SK-N-SH (cell line): ENCODE measurements at regions not wholly inside any gene's neighbourhood (a gene's known extent, or its start where the extent isn't known, plus 50 kb on each side); places are given as distances from the start of the nearest gene placed in this dataset.

ENCODE experiments used
- CTCF ChIA-PET: fragments of 300-600, 350-600 bp; formaldehyde crosslinking; extraction: SDS; loops from one replicate; lab custom pipeline; 2021; lab: Yijun Ruan, JAX
- POLR2A ChIA-PET: fragments of 350-600 bp; sonication (Branson Sonifier 250); formaldehyde crosslinking; extraction: SDS; loops from one replicate; lab custom pipeline; 2020; ENCODE audit warnings: antibody characterized with exemption, inconsistent platforms; lab: Yijun Ruan, JAX
- DNase-seq: peaks from one replicate; pipeline ENCODE4 v3.0.0; 2012
- H2AFZ ChIP-seq: fragments of 200-600 bp; sonication (generic); 2 replicates; pipeline ENCODE4 v1.8.1; 2016; ENCODE audit warnings: antibody characterized with exemption, mild to moderate bottlenecking, low read depth
- H3F3A ChIP-seq: fragments of 200-600 bp; sonication (generic); replicated peaks from 2 replicates; pipeline ENCODE3; 2016; ENCODE audit warnings: antibody characterized with exemption, mild to moderate bottlenecking; ENCODE audit not compliant: insufficient read depth
- H3K27ac ChIP-seq, 2 experiments: fragments of 200-500 bp in 1 of 2; fragments of 200-600 bp in 1 of 2; sonication (Bioruptor generic) in 1 of 2; sonication (generic), shearing (Covaris generic) in 1 of 2; 2 replicates each; pipeline versions ENCODE4 v1.5.1 to v1.6.1; 2014 to 2016; ENCODE audit warnings: low read depth in 2 of 2, inconsistent platforms in 1 of 2, low read length in 1 of 2, mild to moderate bottlenecking in 1 of 2, mixed read lengths in 1 of 2
- H3K27me3 ChIP-seq: fragments of 200-600 bp; sonication (generic), shearing (Covaris generic); 2 replicates; pipeline ENCODE4 v1.6.1; 2016; ENCODE audit warnings: mixed run types; ENCODE audit not compliant: insufficient read depth
- H3K36me3 ChIP-seq, 2 experiments: fragments of 200-500 bp in 1 of 2; fragments of 200-600 bp in 1 of 2; sonication (Bioruptor generic) in 1 of 2; sonication (generic) in 1 of 2; replicated peaks in 1 of 2; 2 replicates each; pipeline versions ENCODE3 to v1.5.1; 2014 to 2016; ENCODE audit warnings: low read length in 1 of 2, mild to moderate bottlenecking in 1 of 2; ENCODE audit not compliant: insufficient read depth in 2 of 2, control insufficient read depth in 1 of 2
- H3K4me1 ChIP-seq, 2 experiments: fragments of 200-500 bp in 1 of 2; fragments of 200-600 bp in 1 of 2; sonication (Bioruptor generic) in 1 of 2; sonication (generic), shearing (Covaris generic) in 1 of 2; 2 replicates each; pipeline versions ENCODE4 v1.5.1 to v1.6.1; 2014 to 2016; ENCODE audit warnings: low read depth in 1 of 2, low read length in 1 of 2, mixed run types in 1 of 2; ENCODE audit not compliant: insufficient read depth in 2 of 2, control insufficient read depth in 1 of 2
- H3K4me2 ChIP-seq: fragments of 200-600 bp; sonication (generic), shearing (Covaris generic); 2 replicates; pipeline ENCODE4 v1.6.1; 2017; ENCODE audit warnings: mixed run types
- H3K4me3 ChIP-seq, 2 experiments: fragments of 200-500 bp in 1 of 2; fragments of 200-600 bp in 1 of 2; sonication (Bioruptor generic) in 1 of 2; sonication (generic), shearing (Covaris generic) in 1 of 2; 2 replicates each; pipeline versions ENCODE4 v1.5.1 to v1.8.1; 2014 to 2016; ENCODE audit warnings: low read depth in 2 of 2, inconsistent platforms in 1 of 2, low read length in 1 of 2, mild to moderate bottlenecking in 1 of 2, mixed read lengths in 1 of 2, moderate library complexity in 1 of 2
- H3K79me2 ChIP-seq: fragments of 200-600 bp; sonication (generic); 2 replicates; pipeline ENCODE4 v1.8.1; 2017; ENCODE audit warnings: mild to moderate bottlenecking; ENCODE audit not compliant: insufficient read depth
- H3K9ac ChIP-seq: fragments of 200-600 bp; sonication (generic); 2 replicates; pipeline ENCODE4 v1.6.1; 2017; ENCODE audit warnings: mixed run types
- H3K9me2 ChIP-seq: fragments of 200-600 bp; sonication (generic); 2 replicates; pipeline ENCODE4 v1.6.1; 2017; ENCODE audit warnings: mixed run types
- H3K9me3 ChIP-seq: fragments of 200-600 bp; sonication (generic); 2 replicates; pipeline ENCODE4 v1.6.1; 2017; ENCODE audit warnings: mixed run types, mild to moderate bottlenecking, moderate library complexity
- H4K20me1 ChIP-seq: fragments of 200-600 bp; sonication (generic); 2 replicates; pipeline ENCODE4 v1.6.1; 2017; ENCODE audit warnings: mild to moderate bottlenecking, mixed run types; ENCODE audit not compliant: insufficient read depth
- CHD2 ChIP-seq: fragments of 150-350 bp; IDR thresholded peaks from 2 replicates; pipeline ENCODE4 v1.6.1; 2018; ENCODE audit warnings: low read length; ENCODE audit not compliant: partially characterized antibody
- CTCF ChIP-seq: fragments of 200-600 bp; sonication (generic); IDR thresholded peaks from 2 replicates; pipeline ENCODE4 v1.6.1; 2017; ENCODE audit warnings: antibody characterized with exemption, mild to moderate bottlenecking, moderate library complexity
- EP300 ChIP-seq, 2 experiments: IDR thresholded peaks; 2 replicates each; pipeline versions ENCODE4 v1.4.0 to v1.6.1; 2012; ENCODE audit warnings: borderline replicate concordance in 1 of 2, low read depth in 1 of 2, low read length in 1 of 2
- EZH2phosphoT487 ChIP-seq: fragments of 200-600 bp; sonication (generic); IDR thresholded peaks from 2 replicates; pipeline ENCODE4 v1.6.1; 2017; ENCODE audit warnings: low read depth, mixed run types, mild to moderate bottlenecking, antibody characterized with exemption, moderate library complexity, borderline replicate concordance
- FOSL2 ChIP-seq: IDR thresholded peaks from 2 replicates; pipeline ENCODE4 v1.4.0; 2012; ENCODE audit warnings: low read depth, mild to moderate bottlenecking, moderate library complexity, borderline replicate concordance
- FOXJ3 ChIP-seq: sonication (generic); formaldehyde crosslinking; IDR thresholded peaks from 2 replicates; pipeline ENCODE4 v1.5.1; 2020; ENCODE audit warnings: mild to moderate bottlenecking, missing genetic modification reagents
- FOXM1 ChIP-seq: IDR thresholded peaks from 2 replicates; pipeline ENCODE4 v1.4.0; 2012; ENCODE audit warnings: low read depth, mild to moderate bottlenecking
- JUND ChIP-seq: IDR thresholded peaks from 2 replicates; pipeline ENCODE4 v1.4.0; 2012
- MEF2A ChIP-seq: IDR thresholded peaks from 2 replicates; pipeline ENCODE4 v1.4.0; 2012; ENCODE audit warnings: low read depth, borderline replicate concordance
- MXI1 ChIP-seq: IDR thresholded peaks from 2 replicates; pipeline ENCODE4 v1.6.1; 2012; ENCODE audit warnings: mild to moderate bottlenecking, low read depth, low read length, improper control_type of control experiment
- NFIC ChIP-seq: IDR thresholded peaks from 2 replicates; pipeline ENCODE4 v1.4.0; 2012; ENCODE audit warnings: borderline replicate concordance
- PBX3 ChIP-seq: IDR thresholded peaks from 2 replicates; pipeline ENCODE4; 2012
- POLR2AphosphoS5 ChIP-seq: IDR thresholded peaks from 2 replicates; pipeline ENCODE4 v1.6.1; 2012; ENCODE audit warnings: low read depth, low read length
- RFX5 ChIP-seq: IDR thresholded peaks from 2 replicates; pipeline ENCODE4 v1.6.1; 2012; ENCODE audit warnings: mild to moderate bottlenecking, improper control_type of control experiment, low read length
- RXRA ChIP-seq: IDR thresholded peaks from 2 replicates; pipeline ENCODE4 v1.4.0; 2012; ENCODE audit warnings: low read depth, mild to moderate bottlenecking, borderline replicate concordance
- TCF12 ChIP-seq: IDR thresholded peaks from 2 replicates; pipeline ENCODE4 v1.4.0; 2012
- USF1 ChIP-seq: IDR thresholded peaks from 2 replicates; pipeline ENCODE4 v1.4.0; 2012; ENCODE audit warnings: low read depth, borderline replicate concordance
- WGBS: methylation state at CpG from one replicate; pipeline ENCODE4 v1.1.6; 2017; ENCODE audit warnings: low lambda C conversion rate; 5-methylcytosine and 5-hydroxymethylcytosine counted together

- ChIA-PET CTCF (no interaction called here), POLR2A (no interaction called here)
- H3K4me1 ChIP-seq, result no peaks in the 10 kb centered on the region
- H3K4me2 ChIP-seq, result no peak overlapping the region
- no peak overlapping the region for H2AFZ ChIP-seq
- no peaks in the 10 kb centered on the region for H3F3A ChIP-seq
- no peaks in the 10 kb centered on the region for H3K79me2 ChIP-seq
- H3K9me2 ChIP-seq, result no peaks in the 10 kb centered on the region
- no peak for DNase-seq
- no peaks in the 10 kb centered on the region for H3K27me3 ChIP-seq
- H3K9me3 ChIP-seq, result no peaks in the 10 kb centered on the region
- H3K36me3 ChIP-seq, result no peaks in the 10 kb centered on the region
- no peak overlapping the region for H3K4me3 ChIP-seq
- H3K27ac ChIP-seq, result no peak overlapping the region
- 8% methylated on average over 1 of the region's 1 CpG for WGBS
- H3K9ac ChIP-seq, result no peak overlapping the region
- H4K20me1 ChIP-seq, result no peaks in the 10 kb centered on the region
- TF ChIP-seq USF1 (no peak), MXI1 (no peak), EZH2phosphoT487 (no peak), POLR2AphosphoS5 (no peak), MEF2A (no peak), RXRA (no peak), JUND (no peak), PBX3 (no peak), FOXM1 (no peak), FOXJ3 (CRISPR knock-in tag) (no peak), CTCF (no peak), EP300 (IDR thresholded peaks at IDR 0.05; ENCODE audit: borderline replicate concordance in 1 of 2, low read depth in 1 of 2, low read length in 1 of 2) (no peak), FOSL2 (no peak), TCF12 (no peak)
- TF ChIP-seq, all 33 proteins: peak for 0
Measured at GRCh38 chr2:126444512-126444911, 211.4 kb upstream of the GYPC start.

- CTCF ChIA-PET, result no interaction called here
- POLR2A ChIA-PET, result interaction anchor here (0.6 kb wide), 1 partner anchor 354 kb away, joined by 3 read pairs; no protein-coding TSS in a partner anchor
- DNase-seq, result no peak
- TF ChIP-seq RFX5, result no peak
- TF ChIP-seq CHD2, result no peak
- TF ChIP-seq NFIC, result no peak
- WGBS, result 7% methylated on average over 3 of the region's 3 CpGs
- Histone ChIP-seq H4K20me1 (no peaks in the 10 kb centered on the region), H3K9ac (no peak overlapping the region), H3K27ac (no peak overlapping the region), H3K79me2 (no peaks in the 10 kb centered on the region), H3K36me3 (no peaks in the 10 kb centered on the region), H3K9me3 (no peaks in the 10 kb centered on the region), H3K4me3 (no peak overlapping the region), H3K4me1 (no peaks in the 10 kb centered on the region), H3K9me2 (no peaks in the 10 kb centered on the region), H3F3A (no peaks in the 10 kb centered on the region), H3K4me2 (no peak overlapping the region), H2AFZ (no peak overlapping the region), H3K27me3 (no peaks in the 10 kb centered on the region)
Measured at GRCh38 chr2:126446106-126446695, 209.8 kb upstream of the GYPC start.
